Neuron (in vitro differentiated cells): ENCODE measurements at regions not wholly inside any gene's neighbourhood (a gene's known extent, or its start where the extent isn't known, plus 50 kb on each side); places are given as distances from the start of the nearest gene placed in this dataset.
"Not testable (repeated sequence)": the region's sequence is repeated elsewhere in the genome, so short reads cannot be mapped to it uniquely, and the experiment has no call there.

Source experiments
- H2AFZ ChIP-seq: one replicate; pipeline ENCODE4 v1.6.1; 2013; ENCODE audit warnings: low read depth, mild to moderate bottlenecking, inconsistent platforms, low read length, moderate library complexity
- H3K27me3 ChIP-seq: one replicate; pipeline ENCODE4 v1.6.1; 2013; ENCODE audit warnings: low read length; ENCODE audit not compliant: insufficient read depth
- H3K36me3 ChIP-seq: one replicate; pipeline ENCODE4 v1.6.1; 2013; ENCODE audit warnings: low read length; ENCODE audit not compliant: insufficient read depth
- H3K4me1 ChIP-seq: one replicate; pipeline ENCODE4 v1.6.1; 2013; ENCODE audit warnings: low read length; ENCODE audit not compliant: insufficient read depth
- H3K4me3 ChIP-seq: 2 replicates; pipeline ENCODE4 v1.5.1; 2013; ENCODE audit warnings: mild to moderate bottlenecking, low read length, moderate library complexity
- H3K9me3 ChIP-seq: one replicate; pipeline ENCODE4 v1.6.1; 2013; ENCODE audit warnings: low read length

DNA sequence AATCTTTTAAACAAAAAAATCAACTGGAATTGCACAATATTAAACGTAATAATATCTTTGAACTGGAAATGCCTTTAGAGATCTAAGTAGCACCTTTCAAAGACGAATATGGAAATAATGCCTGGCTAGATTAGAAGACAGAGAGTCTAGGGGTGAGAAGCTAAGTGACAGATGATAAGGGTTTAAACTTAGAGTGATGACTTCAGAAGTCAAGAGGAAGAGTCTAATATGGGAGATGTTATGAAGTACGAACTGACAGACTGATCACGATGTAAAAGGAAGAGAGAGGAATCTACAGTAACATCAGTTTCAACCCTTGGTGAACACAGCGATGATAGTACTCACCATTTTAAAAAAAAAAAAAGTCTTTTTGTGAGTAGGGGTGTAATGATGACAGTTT, 57.9 kb downstream of the HINT1 start:
- no peak overlapping the region for H2AFZ ChIP-seq
- no peaks in the 10 kb centered on the region for H3K27me3 ChIP-seq
- no peaks in the 10 kb centered on the region for H3K4me1 ChIP-seq
- no peaks in the 10 kb centered on the region for H3K9me3 ChIP-seq
- H3K36me3 ChIP-seq, result no peaks in the 10 kb centered on the region
- no peak overlapping the region for H3K4me3 ChIP-seq

- Histone ChIP-seq H2AFZ (no peak overlapping the region), H3K4me1 (no peaks in the 10 kb centered on the region), H3K9me3 (no peaks in the 10 kb centered on the region), H3K36me3 (no peaks in the 10 kb centered on the region), H3K4me3 (no peak overlapping the region), H3K27me3 (no peaks in the 10 kb centered on the region)
Measured at GRCh38 chr5:131104169-131104808, 60.8 kb downstream of the HINT1 start.

DNA sequence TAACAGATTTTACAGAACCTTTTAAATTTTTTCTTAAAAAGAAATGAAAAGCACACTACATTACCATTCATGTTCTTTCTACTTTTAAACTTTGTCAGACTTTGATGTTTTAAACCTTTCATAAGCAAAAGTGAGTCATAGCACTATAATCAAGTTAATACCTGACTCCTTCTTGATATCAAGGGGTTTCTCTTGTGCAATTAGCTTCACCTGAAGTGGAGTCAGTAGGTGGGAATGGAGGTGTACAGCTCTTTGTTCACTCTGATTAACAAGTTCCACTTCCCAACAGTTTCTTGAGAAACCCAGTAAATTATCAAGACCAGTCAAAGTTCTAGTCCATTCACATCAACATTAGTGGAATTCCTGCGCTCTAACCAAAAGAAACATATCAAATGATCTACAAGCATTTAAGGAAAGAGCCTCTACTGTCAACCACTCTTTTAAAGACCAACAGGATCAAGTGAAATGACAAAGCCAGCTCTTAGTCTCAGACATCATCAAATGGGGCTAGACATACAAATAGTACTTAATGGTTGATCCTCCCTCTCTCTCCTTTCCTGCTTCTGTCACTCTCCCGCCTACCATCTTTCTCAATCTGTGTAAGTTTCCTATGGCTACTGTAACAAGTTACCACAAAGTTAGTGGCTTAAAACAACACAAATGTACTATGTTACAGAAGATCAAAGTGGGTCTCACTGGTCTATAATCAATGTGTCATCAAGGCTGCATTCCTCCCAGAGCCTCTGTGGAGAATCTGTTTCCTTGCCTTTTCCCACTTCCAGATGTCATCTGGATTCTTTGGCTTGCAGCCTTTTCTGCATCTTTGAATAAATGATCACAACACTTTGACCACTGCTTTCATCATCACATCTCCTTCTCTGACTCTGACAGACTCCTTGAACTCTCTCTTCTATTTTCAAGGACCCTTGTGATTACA, 68.0 kb downstream of the HINT1 start:
- H3K9me3 ChIP-seq, result no peaks in the 10 kb centered on the region
- peaks cover 3% of the 10 kb centered on the region for H3K27me3 ChIP-seq
- H3K4me1 ChIP-seq, result no peaks in the 10 kb centered on the region
- H2AFZ ChIP-seq, result no peak overlapping the region
- no peaks in the 10 kb centered on the region for H3K36me3 ChIP-seq
- no peak overlapping the region for H3K4me3 ChIP-seq

- not testable (repeated sequence) for H3K9me3 ChIP-seq, H3K36me3 ChIP-seq, H3K4me1 ChIP-seq, H2AFZ ChIP-seq, H3K27me3 ChIP-seq, H3K4me3 ChIP-seq
Measured at GRCh38 chr5:131095561-131095960, 69.5 kb downstream of the HINT1 start.

GRCh38 chr5:131084436-131084835, 80.6 kb downstream of the HINT1 start:
- Histone ChIP-seq H3K9me3 (no peaks in the 10 kb centered on the region), H3K4me1 (no peaks in the 10 kb centered on the region), H3K36me3 (no peaks in the 10 kb centered on the region), H3K4me3 (no peak overlapping the region), H2AFZ (no peak overlapping the region), H3K27me3 (no peaks in the 10 kb centered on the region)

DNA sequence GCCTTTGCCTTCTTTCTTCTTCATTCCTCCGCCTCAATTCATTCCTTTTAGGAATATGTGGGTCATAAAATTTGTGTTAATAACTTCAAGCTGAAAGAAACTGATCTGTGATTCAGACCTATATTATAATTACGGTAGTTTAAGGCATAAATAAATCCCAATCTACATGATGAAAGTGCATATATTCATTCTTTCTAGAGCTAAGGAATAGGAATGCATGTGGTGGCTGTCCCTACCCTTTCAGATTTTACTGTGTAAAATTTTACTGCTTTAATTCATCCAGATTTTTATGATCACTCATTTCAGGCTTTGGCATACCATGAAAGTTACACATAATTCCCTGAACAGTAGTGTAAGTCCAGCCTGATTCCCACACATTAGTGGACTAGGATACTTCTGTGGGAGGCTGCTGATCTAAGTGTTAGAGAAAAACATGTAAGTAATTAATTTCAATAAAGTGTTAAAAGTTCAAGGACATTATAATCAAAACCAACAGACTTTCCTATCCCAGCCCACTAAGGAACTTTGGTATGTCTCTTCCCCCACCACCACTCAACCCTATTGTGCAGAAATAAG, 83.1 kb downstream of the HINT1 start:
- Histone ChIP-seq H3K4me1 (no peaks in the 10 kb centered on the region), H3K4me3 (no peak overlapping the region), H3K27me3 (no peaks in the 10 kb centered on the region), H2AFZ (no peak overlapping the region), H3K9me3 (no peaks in the 10 kb centered on the region), H3K36me3 (no peaks in the 10 kb centered on the region)

DNA sequence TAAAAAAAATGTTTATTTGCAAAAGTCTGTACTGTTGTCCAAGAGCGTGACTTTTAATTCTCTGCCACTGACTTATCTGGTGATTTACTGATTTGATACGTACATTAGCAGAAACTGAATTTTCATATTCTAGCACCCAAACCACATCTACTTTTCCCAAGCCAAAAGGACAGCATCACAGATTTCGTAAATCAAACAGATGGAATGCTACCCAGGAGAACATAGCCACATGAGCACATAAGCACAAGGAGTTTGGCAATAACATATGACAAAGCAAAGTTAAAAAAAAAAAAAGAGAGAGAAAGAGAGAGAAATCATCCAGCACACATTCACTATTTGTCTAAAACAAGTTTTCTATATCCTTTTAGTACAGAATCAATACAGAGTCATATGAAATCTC, 83.7 kb downstream of the HINT1 start:
- Histone ChIP-seq H3K4me3 (no peak overlapping the region), H3K36me3 (no peaks in the 10 kb centered on the region), H3K9me3 (no peaks in the 10 kb centered on the region), H3K27me3 (no peaks in the 10 kb centered on the region), H2AFZ (no peak overlapping the region), H3K4me1 (no peaks in the 10 kb centered on the region)

- no peaks in the 10 kb centered on the region for H3K4me1 ChIP-seq
Measured at GRCh38 chr5:131079232-131079631, 85.8 kb downstream of the HINT1 start.

DNA sequence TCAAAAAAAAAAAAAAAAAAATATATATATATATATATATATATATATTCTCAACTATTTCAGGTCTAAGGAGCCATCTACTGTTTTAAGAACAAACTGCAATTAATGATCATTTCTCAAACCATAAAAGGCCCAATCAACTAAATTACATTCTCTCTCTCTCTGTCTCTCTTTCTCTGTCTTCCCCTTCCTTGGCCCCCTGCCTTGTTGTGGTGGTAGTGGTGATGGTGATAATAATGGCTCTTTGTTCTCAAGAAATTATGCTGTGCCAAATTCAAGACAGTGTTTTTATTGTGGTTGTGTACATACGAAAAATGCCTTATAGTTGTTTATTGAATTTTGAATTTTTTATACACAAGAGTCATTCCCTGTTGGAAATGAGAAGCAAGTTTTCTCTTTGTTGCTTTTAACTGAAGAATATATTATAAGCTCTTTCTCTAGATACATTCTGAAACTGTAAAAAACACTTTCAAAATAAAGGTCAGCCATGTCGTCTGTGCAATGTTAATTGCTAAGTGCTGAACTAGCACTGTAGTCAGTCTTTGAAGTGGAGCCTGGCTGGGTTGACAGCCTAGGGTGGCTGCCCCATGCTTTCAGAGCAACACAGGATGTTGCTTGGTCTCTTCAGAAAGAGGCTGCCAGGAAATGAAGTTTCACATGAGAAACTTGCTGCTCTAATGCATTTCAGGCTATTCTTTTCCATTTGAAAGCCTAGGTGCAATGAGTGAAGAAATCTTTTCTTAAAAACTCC, 96.0 kb downstream of the HINT1 start:
- no peak overlapping the region for H3K4me3 ChIP-seq
- H3K27me3 ChIP-seq, result no peaks in the 10 kb centered on the region
- H2AFZ ChIP-seq, result no peak overlapping the region
- H3K9me3 ChIP-seq, result no peaks in the 10 kb centered on the region
- H3K4me1 ChIP-seq, result no peaks in the 10 kb centered on the region
- H3K36me3 ChIP-seq, result no peaks in the 10 kb centered on the region

More at GRCh38 chr5:131079232-131079631, 85.8 kb downstream of the HINT1 start:
- Histone ChIP-seq H3K9me3 (no peaks in the 10 kb centered on the region), H2AFZ (no peak overlapping the region), H3K4me3 (no peak overlapping the region), H3K36me3 (no peaks in the 10 kb centered on the region), H3K27me3 (no peaks in the 10 kb centered on the region)

DNA sequence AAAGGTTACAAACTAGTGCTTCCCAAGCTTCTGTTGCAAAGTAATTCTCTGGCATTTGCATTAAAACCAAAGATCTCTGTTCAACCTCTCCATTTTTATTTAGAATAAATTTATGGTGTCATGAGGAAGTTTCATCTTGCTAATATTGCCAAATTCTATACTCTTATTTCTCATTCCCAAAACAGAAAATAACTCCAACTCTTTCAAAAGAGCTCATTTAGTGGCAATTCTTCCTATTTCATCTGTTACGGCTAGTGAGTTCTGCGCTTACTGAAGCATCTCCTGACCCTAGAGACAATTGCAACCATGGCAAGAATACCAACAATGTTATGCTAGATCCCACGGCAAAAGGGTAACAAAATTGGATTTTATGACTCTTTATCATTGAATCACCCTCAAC, 97.0 kb downstream of the HINT1 start:
- Histone ChIP-seq H2AFZ (no peak overlapping the region), H3K27me3 (no peaks in the 10 kb centered on the region), H3K36me3 (no peaks in the 10 kb centered on the region), H3K4me1 (no peaks in the 10 kb centered on the region), H3K4me3 (no peak overlapping the region), H3K9me3 (no peaks in the 10 kb centered on the region)

- Histone ChIP-seq H2AFZ (no peak overlapping the region), H3K9me3 (no peaks in the 10 kb centered on the region), H3K4me1 (no peaks in the 10 kb centered on the region), H3K27me3 (no peaks in the 10 kb centered on the region), H3K36me3 (no peaks in the 10 kb centered on the region), H3K4me3 (no peak overlapping the region)
Measured at GRCh38 chr5:131067636-131068035, 97.4 kb downstream of the HINT1 start.

DNA sequence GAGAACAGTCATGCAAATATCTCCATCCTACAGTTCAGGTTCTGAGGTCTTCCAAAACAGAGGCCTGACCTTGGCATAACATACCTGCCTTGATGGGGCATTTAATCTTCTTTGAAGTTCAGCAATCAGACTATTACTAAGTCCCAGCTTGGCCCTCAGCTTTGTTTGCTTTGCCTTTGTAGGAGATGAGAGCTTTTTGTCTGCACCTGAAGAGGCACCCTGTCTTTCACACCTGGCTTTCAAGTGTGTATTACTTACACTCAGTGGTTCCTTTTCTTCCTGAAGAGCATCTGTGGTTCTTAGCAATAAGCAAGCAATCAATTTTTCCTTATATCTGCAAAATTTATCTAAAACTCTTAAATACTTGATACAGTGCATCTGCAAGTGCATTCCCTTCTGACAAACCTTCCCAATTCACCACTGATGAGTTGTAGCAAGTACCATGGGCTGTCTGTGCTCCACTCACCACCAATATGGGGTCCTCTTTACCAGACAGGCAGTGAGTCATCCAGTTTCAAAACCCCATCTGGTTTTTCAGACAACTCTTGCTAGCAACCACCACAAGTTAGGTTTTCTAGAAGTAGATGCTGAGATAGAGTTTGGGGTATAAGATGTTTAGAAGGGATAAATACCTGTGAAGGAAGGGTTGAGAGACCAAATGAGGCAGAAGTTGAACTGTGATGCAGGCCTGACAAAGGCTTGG, 100.2 kb downstream of the HINT1 start:
- Histone ChIP-seq H3K4me1 (no peaks in the 10 kb centered on the region), H3K4me3 (no peak overlapping the region), H3K9me3 (no peaks in the 10 kb centered on the region), H2AFZ (no peak overlapping the region), H3K27me3 (no peaks in the 10 kb centered on the region), H3K36me3 (no peaks in the 10 kb centered on the region)
